ENCODE measurements at regions not wholly inside any gene's neighbourhood (a gene's known extent, or its start where the extent isn't known, plus 50 kb on each side); places are given as distances from the start of the nearest gene placed in this dataset.

GRCh38 chr11:87616511-87616910 is 558.7 kb downstream of the RAB38 start:
- ATAC-seq (ENCODE audit: low FRiP score) (no peak), DNase-seq (ENCODE audit: low spot score) (no peak)
- TF ChIP-seq CTCF (IDR thresholded peaks at IDR 0.05): no peak

GRCh38 chr11:87604350-87604749 is 566.6 kb downstream of the TMEM135 start:
- DNase-seq (ENCODE audit: low spot score) (no peak), ATAC-seq (ENCODE audit: low FRiP score) (no peak)
- no peak for TF ChIP-seq CTCF (IDR thresholded peaks at IDR 0.05)

- TF ChIP-seq CTCF (IDR thresholded peaks at IDR 0.05): no peak
- DNase-seq (ENCODE audit: low spot score) (no peak), ATAC-seq (ENCODE audit: low FRiP score) (no peak)
These were observed 566.2 kb downstream of the TMEM135 start for GRCh38 chr11:87603887-87604286.

- ATAC-seq (ENCODE audit: low FRiP score) (no peak), DNase-seq (ENCODE audit: low spot score) (no peak)
- TF ChIP-seq CTCF (IDR thresholded peaks at IDR 0.05): no peak
These were observed 565.0 kb downstream of the TMEM135 start for GRCh38 chr11:87602776-87603175.

- DNase-seq (ENCODE audit: low spot score): no peak
- no peak for ATAC-seq (ENCODE audit: low FRiP score)
- no peak for TF ChIP-seq CTCF (IDR thresholded peaks at IDR 0.05)
These were observed 563.2 kb downstream of the TMEM135 start for GRCh38 chr11:87600938-87601337.

GRCh38 chr11:87597725-87598124 is 560.0 kb downstream of the TMEM135 start:
- DNase-seq (ENCODE audit: low spot score) (no peak), ATAC-seq (ENCODE audit: low FRiP score) (no peak)
- no peak for TF ChIP-seq CTCF (IDR thresholded peaks at IDR 0.05)

- no peak for TF ChIP-seq CTCF (IDR thresholded peaks at IDR 0.05)
- DNase-seq (ENCODE audit: low spot score): no peak
- no peak for ATAC-seq (ENCODE audit: low FRiP score)
These were observed 558.4 kb downstream of the TMEM135 start for GRCh38 chr11:87596176-87596575.
